Panc1 (cell line): ENCODE measurements at regions not wholly inside any gene's neighbourhood (a gene's known extent, or its start where the extent isn't known, plus 50 kb on each side); places are given as distances from the start of the nearest gene placed in this dataset.
"Not testable (repeated sequence)": the region's sequence is repeated elsewhere in the genome, so short reads cannot be mapped to it uniquely, and the experiment has no call there.

Experiments used
- ATAC-seq: fragments of 200-7000 bp; cut with Tn5 transposase; 2 replicates; pipeline ENCODE4 v1.9.1; 2020; ENCODE audit warnings: mild to moderate bottlenecking, moderate library complexity
- BruUV-seq: library from RNA; stranded (reverse); fragments of 400-500 nt; replicated peaks from 2 replicates; lab custom pipeline; 2021; lab: Mats Ljungman, UMichigan
- CTCF ChIA-PET: fragments of 300-600 bp; sonication (Branson Sonifier 250); formaldehyde crosslinking; loops from one replicate; lab custom pipeline; 2022; ENCODE audit warnings: antibody characterized with exemption; lab: Charles Lee
- POLR2A ChIA-PET: fragments of 300-600 bp; sonication (Branson Sonifier 250); formaldehyde crosslinking; loops from one replicate; lab custom pipeline; 2022; ENCODE audit warnings: antibody characterized with exemption; lab: Charles Lee
- DNase-seq: peaks from one replicate; pipeline ENCODE4 v3.0.0-alpha.2; 2010; ENCODE audit warnings: low read depth, low spot score
- H3K27ac ChIP-seq: 2 replicates; pipeline ENCODE4 v1.5.1; 2011; ENCODE audit warnings: mild to moderate bottlenecking, low read length, inconsistent platforms
- H3K27me3 ChIP-seq: fragments of 200-500 bp; sonication (Bioruptor generic); 2 replicates; pipeline ENCODE4 v1.6.0; 2014; ENCODE audit warnings: low read length, inconsistent platforms; ENCODE audit not compliant: control insufficient read depth, insufficient read depth
- H3K36me3 ChIP-seq: fragments of 200-500 bp; sonication (Bioruptor generic); 2 replicates; pipeline ENCODE4 v1.5.1; 2014; ENCODE audit warnings: inconsistent platforms, mild to moderate bottlenecking, low read length, moderate library complexity; ENCODE audit not compliant: control insufficient read depth, insufficient read depth
- H3K4me1 ChIP-seq: 2 replicates; pipeline ENCODE4 v1.5.1; 2011; ENCODE audit warnings: inconsistent platforms, mild to moderate bottlenecking, low read length, moderate library complexity; ENCODE audit not compliant: control insufficient read depth, insufficient read depth
- H3K4me3 ChIP-seq, 2 experiments: 2 replicates each; pipeline ENCODE4 v1.5.1; 2011 to 2012; ENCODE audit warnings: low read depth in 2 of 2, low read length in 2 of 2, mild to moderate bottlenecking in 2 of 2, inconsistent platforms in 1 of 2, moderate library complexity in 1 of 2
- H3K9me3 ChIP-seq: fragments of 200-500 bp; sonication (Bioruptor generic); 2 replicates; pipeline ENCODE4 v1.5.1; 2014; ENCODE audit warnings: low read depth, mild to moderate bottlenecking, inconsistent platforms, low read length, moderate library complexity; ENCODE audit not compliant: control insufficient read depth, insufficient read depth
- POLR2AphosphoS5 ChIP-seq: IDR thresholded peaks from 2 replicates; pipeline ENCODE4 v1.6.1; 2012; ENCODE audit warnings: mild to moderate bottlenecking, low read depth, low read length, moderate library complexity
- SIN3A ChIP-seq: IDR thresholded peaks from 2 replicates; pipeline ENCODE4 v1.6.1; 2012; ENCODE audit warnings: low read depth, mild to moderate bottlenecking, low read length, moderate library complexity, borderline replicate concordance; ENCODE audit not compliant: insufficient read depth
- TCF7L2 ChIP-seq: IDR thresholded peaks from 2 replicates; pipeline ENCODE4 v1.6.1; 2011; ENCODE audit warnings: mild to moderate bottlenecking, low read depth, low read length, inconsistent platforms
- in situ Hi-C: cut with HindIII; loops from 2 replicates; pipeline ENCODE4 v1.10.0; 2016; ENCODE audit warnings: low sequenced_read_pairs, low pct_unique_long_range_greater_than_20kb
- intact Hi-C: fragments of 100-400 bp; cut with micrococcal nuclease; formaldehyde crosslinking; loops from one replicate; pipeline ENCODE4 v1.10.0; 2022; ENCODE audit not compliant: unreplicated experiment
- TF ChIP-seq, protein P1 (sequence below), 2 experiments: IDR thresholded peaks; 2 replicates each; pipeline ENCODE4 v1.6.1; 2011 to 2012; ENCODE audit warnings: low read depth in 2 of 2, control low read depth in 1 of 2, low read length in 1 of 2, mild to moderate bottlenecking in 1 of 2, moderate library complexity in 1 of 2; ENCODE audit not compliant: insufficient read depth in 1 of 2
- TF ChIP-seq, protein P2 (sequence below): fragments of 450-650 bp; IDR thresholded peaks from 2 replicates; pipeline ENCODE4 v1.5.1; 2017; ENCODE audit warnings: mild to moderate bottlenecking

DNA sequence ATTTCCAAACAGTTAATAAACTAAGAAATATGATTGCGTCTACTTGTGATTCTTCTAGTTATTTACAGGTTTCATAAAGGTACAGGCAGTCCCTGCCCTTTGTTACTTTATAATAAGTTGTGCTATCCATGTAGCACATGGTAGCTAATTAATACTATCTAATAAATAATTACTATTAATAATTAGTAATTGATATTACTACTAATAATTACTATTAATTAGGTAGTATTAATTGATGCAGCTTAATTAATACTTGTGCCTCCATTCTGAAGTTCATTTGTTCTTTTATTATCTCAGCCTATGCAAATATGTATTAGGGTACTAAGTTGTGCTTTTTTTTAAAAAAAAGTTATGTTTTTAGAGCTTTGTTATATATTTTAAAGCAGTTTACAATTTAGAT, 92.3 kb upstream of the TRHDE start:
- no peaks in the 10 kb centered on the region for H3K27me3 ChIP-seq
- no peaks in the 10 kb centered on the region for H3K36me3 ChIP-seq
- ChIA-PET POLR2A (no interaction called here), CTCF (no interaction called here)
- ATAC-seq (no peak), DNase-seq (no peak)
- no peaks in the 10 kb centered on the region for H3K9me3 ChIP-seq
- intact Hi-C loops (no loop called here), in situ Hi-C loops (no loop called here)
- no peak overlapping the region for H3K4me3 ChIP-seq
- H3K27ac ChIP-seq = no peak overlapping the region
- BruUV-seq = no TSS peak
- no peaks in the 10 kb centered on the region for H3K4me1 ChIP-seq
- TF ChIP-seq, protein P1, sequence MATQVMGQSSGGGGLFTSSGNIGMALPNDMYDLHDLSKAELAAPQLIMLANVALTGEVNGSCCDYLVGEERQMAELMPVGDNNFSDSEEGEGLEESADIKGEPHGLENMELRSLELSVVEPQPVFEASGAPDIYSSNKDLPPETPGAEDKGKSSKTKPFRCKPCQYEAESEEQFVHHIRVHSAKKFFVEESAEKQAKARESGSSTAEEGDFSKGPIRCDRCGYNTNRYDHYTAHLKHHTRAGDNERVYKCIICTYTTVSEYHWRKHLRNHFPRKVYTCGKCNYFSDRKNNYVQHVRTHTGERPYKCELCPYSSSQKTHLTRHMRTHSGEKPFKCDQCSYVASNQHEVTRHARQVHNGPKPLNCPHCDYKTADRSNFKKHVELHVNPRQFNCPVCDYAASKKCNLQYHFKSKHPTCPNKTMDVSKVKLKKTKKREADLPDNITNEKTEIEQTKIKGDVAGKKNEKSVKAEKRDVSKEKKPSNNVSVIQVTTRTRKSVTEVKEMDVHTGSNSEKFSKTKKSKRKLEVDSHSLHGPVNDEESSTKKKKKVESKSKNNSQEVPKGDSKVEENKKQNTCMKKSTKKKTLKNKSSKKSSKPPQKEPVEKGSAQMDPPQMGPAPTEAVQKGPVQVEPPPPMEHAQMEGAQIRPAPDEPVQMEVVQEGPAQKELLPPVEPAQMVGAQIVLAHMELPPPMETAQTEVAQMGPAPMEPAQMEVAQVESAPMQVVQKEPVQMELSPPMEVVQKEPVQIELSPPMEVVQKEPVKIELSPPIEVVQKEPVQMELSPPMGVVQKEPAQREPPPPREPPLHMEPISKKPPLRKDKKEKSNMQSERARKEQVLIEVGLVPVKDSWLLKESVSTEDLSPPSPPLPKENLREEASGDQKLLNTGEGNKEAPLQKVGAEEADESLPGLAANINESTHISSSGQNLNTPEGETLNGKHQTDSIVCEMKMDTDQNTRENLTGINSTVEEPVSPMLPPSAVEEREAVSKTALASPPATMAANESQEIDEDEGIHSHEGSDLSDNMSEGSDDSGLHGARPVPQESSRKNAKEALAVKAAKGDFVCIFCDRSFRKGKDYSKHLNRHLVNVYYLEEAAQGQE (IDR thresholded peaks at IDR 0.05; ENCODE audit: insufficient read depth in 1 of 2, low read depth in 2 of 2, low read length in 1 of 2) = no peak
- TF ChIP-seq TCF7L2 = no peak
- TF ChIP-seq, protein P2, sequence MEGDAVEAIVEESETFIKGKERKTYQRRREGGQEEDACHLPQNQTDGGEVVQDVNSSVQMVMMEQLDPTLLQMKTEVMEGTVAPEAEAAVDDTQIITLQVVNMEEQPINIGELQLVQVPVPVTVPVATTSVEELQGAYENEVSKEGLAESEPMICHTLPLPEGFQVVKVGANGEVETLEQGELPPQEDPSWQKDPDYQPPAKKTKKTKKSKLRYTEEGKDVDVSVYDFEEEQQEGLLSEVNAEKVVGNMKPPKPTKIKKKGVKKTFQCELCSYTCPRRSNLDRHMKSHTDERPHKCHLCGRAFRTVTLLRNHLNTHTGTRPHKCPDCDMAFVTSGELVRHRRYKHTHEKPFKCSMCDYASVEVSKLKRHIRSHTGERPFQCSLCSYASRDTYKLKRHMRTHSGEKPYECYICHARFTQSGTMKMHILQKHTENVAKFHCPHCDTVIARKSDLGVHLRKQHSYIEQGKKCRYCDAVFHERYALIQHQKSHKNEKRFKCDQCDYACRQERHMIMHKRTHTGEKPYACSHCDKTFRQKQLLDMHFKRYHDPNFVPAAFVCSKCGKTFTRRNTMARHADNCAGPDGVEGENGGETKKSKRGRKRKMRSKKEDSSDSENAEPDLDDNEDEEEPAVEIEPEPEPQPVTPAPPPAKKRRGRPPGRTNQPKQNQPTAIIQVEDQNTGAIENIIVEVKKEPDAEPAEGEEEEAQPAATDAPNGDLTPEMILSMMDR = no peak
- TF ChIP-seq POLR2AphosphoS5 = no peak
- no peak for TF ChIP-seq SIN3A

DNA sequence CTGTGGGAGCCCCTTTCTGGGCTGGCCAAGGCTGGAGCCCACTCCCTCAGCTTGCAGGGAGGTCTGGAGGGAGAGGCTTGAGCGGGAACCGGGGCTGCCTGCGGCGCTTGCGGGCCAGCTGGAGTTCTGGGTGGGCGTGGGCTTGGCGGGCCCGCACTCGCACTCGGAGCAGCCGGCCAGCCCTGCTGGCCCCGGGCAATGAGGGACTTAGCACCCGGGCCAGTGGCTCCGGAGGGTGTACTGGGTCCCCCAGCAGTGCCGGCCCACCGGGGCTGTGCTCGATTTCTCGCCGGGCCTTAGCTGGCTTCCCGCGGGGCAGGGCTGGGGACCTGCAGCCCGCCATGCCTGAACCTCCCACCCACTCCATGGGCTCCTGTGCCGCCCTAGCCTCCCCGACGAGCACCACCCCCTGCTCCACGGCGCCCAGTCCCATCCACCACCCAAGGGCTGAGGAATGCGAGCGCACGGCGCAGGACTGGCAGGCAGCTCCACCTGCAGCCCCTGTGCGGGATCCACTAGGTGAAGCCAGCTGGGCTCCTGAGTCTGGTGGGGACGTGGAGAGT, 87.1 kb upstream of the TRHDE start:
- H3K27ac ChIP-seq, ATAC-seq, DNase-seq, POLR2A ChIA-PET, H3K27me3 ChIP-seq, in situ Hi-C loops, H3K4me3 ChIP-seq, H3K9me3 ChIP-seq, BruUV-seq, CTCF ChIA-PET, H3K4me1 ChIP-seq, intact Hi-C loops, H3K36me3 ChIP-seq: not testable (repeated sequence)

DNA sequence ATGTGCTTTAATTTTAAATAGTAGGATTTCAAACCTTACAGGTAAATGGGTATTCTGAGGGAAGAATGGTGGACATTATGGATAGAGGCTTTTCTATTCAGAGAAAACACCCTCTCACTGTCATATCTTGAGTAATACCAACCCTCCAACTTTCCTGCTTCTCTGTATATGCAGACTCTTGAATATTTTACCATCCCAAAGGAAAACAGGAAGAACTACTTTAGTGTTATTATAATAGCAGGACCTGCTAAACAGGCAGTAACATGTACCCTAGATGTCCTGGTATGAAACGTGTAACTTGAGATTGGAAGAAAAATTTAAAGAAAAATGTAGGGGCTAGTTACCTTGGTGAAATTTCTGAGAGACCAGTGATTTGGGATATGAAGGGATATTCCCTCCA, 82.9 kb upstream of the TRHDE start:
- Histone ChIP-seq H3K4me3 (no peak overlapping the region), H3K36me3 (no peaks in the 10 kb centered on the region), H3K27me3 (no peaks in the 10 kb centered on the region), H3K27ac (no peak overlapping the region), H3K9me3 (no peaks in the 10 kb centered on the region), H3K4me1 (no peaks in the 10 kb centered on the region)
- ATAC-seq (no peak), DNase-seq (no peak)
- in situ Hi-C loops (no loop called here), intact Hi-C loops (no loop called here)
- POLR2A ChIA-PET = no interaction called here
- TF ChIP-seq SIN3A = no peak
- TF ChIP-seq, protein P1 (IDR thresholded peaks at IDR 0.05; ENCODE audit: insufficient read depth in 1 of 2, low read depth in 2 of 2, low read length in 1 of 2) = no peak
- TF ChIP-seq, protein P2 = no peak
- TF ChIP-seq TCF7L2 = no peak
- no peak for TF ChIP-seq POLR2AphosphoS5
- no TSS peak for BruUV-seq
- CTCF ChIA-PET = no interaction called here
